Epithelial cell of esophagus (primary cell): ENCODE measurements at regions not wholly inside any gene's neighbourhood (a gene's known extent, or its start where the extent isn't known, plus 50 kb on each side); places are given as distances from the start of the nearest gene placed in this dataset.
A peak's percentile ranks its signal among the peaks of the same experiment; 100 is the strongest.

Experiments used
- DNase-seq: peaks from one replicate; pipeline ENCODE4 v3.0.0; 2010; ENCODE audit warnings: low read depth
- H3K4me3 ChIP-seq: 2 replicates; pipeline ENCODE4 v1.5.1; 2011; ENCODE audit warnings: mild to moderate bottlenecking, low read length, control low read depth
- CTCF ChIP-seq: IDR thresholded peaks from 2 replicates; pipeline ENCODE4 v1.5.1; 2011; ENCODE audit warnings: low read depth, mild to moderate bottlenecking, low read length, control low read depth, inconsistent platforms; ENCODE audit not compliant: insufficient read depth; ENCODE audit errors: missing control alignments

- no peak overlapping the region for H3K4me3 ChIP-seq
- TF ChIP-seq CTCF = no peak
- DNase-seq = no peak
Observed at GRCh38 chr1:8185400-8185799, 132.5 kb upstream of the SLC45A1 start.

GRCh38 chr1:8184301-8184700 lies 133.6 kb upstream of the SLC45A1 start:
- no peak overlapping the region for H3K4me3 ChIP-seq
- no peak for TF ChIP-seq CTCF
- peak; percentile 40 for DNase-seq

GRCh38 chr1:8182034-8182761 lies 135.7 kb upstream of the SLC45A1 start:
- TF ChIP-seq CTCF = no peak
- H3K4me3 ChIP-seq = no peak overlapping the region
- peak; percentile 93 for DNase-seq

- DNase-seq = no peak
- no peak for TF ChIP-seq CTCF
- no peak overlapping the region for H3K4me3 ChIP-seq
Observed at GRCh38 chr1:8179132-8179793, 138.7 kb upstream of the SLC45A1 start.

- TF ChIP-seq CTCF = no peak
- no peak overlapping the region for H3K4me3 ChIP-seq
- no peak for DNase-seq
Observed at GRCh38 chr1:8176279-8176678, 141.6 kb upstream of the SLC45A1 start.

- no peak overlapping the region for H3K4me3 ChIP-seq
- no peak for TF ChIP-seq CTCF
- peak; percentile 60 for DNase-seq
Observed at GRCh38 chr1:8174807-8175206, 143.1 kb upstream of the SLC45A1 start.
